NCI-H2029 (cell line): ENCODE measurements at regions not wholly inside any gene's neighbourhood (a gene's known extent, or its start where the extent isn't known, plus 50 kb on each side); places are given as distances from the start of the nearest gene placed in this dataset.

Source experiments
- DNase-seq: peaks from one replicate; lab custom pipeline; 2025; lab: John Stamatoyannopoulos, UW

- DNase-seq, result no peak
Measured at GRCh38 chr5:13567819-13568218, 376.7 kb downstream of the DNAH5 start.

GRCh38 chr5:13566871-13567339 lies 377.6 kb downstream of the DNAH5 start:
- DNase-seq, result no peak

GRCh38 chr5:13558408-13558807 lies 386.1 kb downstream of the DNAH5 start:
- DNase-seq, result no peak

- no peak for DNase-seq
Measured at GRCh38 chr5:13553896-13554295, 390.6 kb downstream of the DNAH5 start.

- DNase-seq, result no peak
Measured at GRCh38 chr5:13552361-13552760, 392.1 kb downstream of the DNAH5 start.

GRCh38 chr5:13551645-13552044 lies 392.8 kb downstream of the DNAH5 start:
- no peak for DNase-seq

GRCh38 chr5:13540168-13540750 lies 404.2 kb downstream of the DNAH5 start:
- DNase-seq, result no peak

- DNase-seq, result no peak
Measured at GRCh38 chr5:13536933-13537332, 407.6 kb downstream of the DNAH5 start.

- no peak for DNase-seq
Measured at GRCh38 chr5:13533833-13534232, 410.7 kb downstream of the DNAH5 start.

GRCh38 chr5:13529300-13529699 lies 415.2 kb downstream of the DNAH5 start:
- DNase-seq, result no peak

GRCh38 chr5:13524936-13525335 lies 419.6 kb downstream of the DNAH5 start:
- no peak for DNase-seq

GRCh38 chr5:13519131-13519530 lies 425.4 kb downstream of the DNAH5 start:
- DNase-seq, result no peak

GRCh38 chr5:13516195-13516594 lies 428.3 kb downstream of the DNAH5 start:
- DNase-seq, result no peak

GRCh38 chr5:13511442-13511841 lies 433.0 kb downstream of the DNAH5 start:
- no peak for DNase-seq

- DNase-seq, result no peak
Measured at GRCh38 chr5:13510616-13511015, 433.9 kb downstream of the DNAH5 start.

- no peak for DNase-seq
Measured at GRCh38 chr5:13508559-13508958, 435.9 kb downstream of the DNAH5 start.

- no peak for DNase-seq
Measured at GRCh38 chr5:13505326-13505725, 439.2 kb downstream of the DNAH5 start.

- DNase-seq, result no peak
Measured at GRCh38 chr5:13503017-13503416, 441.5 kb downstream of the DNAH5 start.

GRCh38 chr5:13501176-13501575 lies 443.3 kb downstream of the DNAH5 start:
- DNase-seq, result no peak

GRCh38 chr5:13498279-13498678 lies 446.2 kb downstream of the DNAH5 start:
- DNase-seq, result no peak

- DNase-seq, result no peak
Measured at GRCh38 chr5:13488254-13488931, 456.1 kb downstream of the DNAH5 start.

- no peak for DNase-seq
Measured at GRCh38 chr5:13480834-13481233, 463.7 kb downstream of the DNAH5 start.

GRCh38 chr5:13478831-13479465 lies 465.5 kb downstream of the DNAH5 start:
- DNase-seq, result no peak
